ENCODE measurements at regions not wholly inside any gene's neighbourhood (a gene's known extent, or its start where the extent isn't known, plus 50 kb on each side); places are given as distances from the start of the nearest gene placed in this dataset.
"Not testable (repeated sequence)": the region's sequence is repeated elsewhere in the genome, so short reads cannot be mapped to it uniquely, and the experiment has no call there.

- Histone ChIP-seq H3K27ac (ENCODE audit: low read depth in 1 of 2, low read length in 2 of 2) (no peak overlapping the region), H3K36me3 (replicated peaks in 1 of 2; ENCODE audit: control insufficient read depth in 1 of 2, insufficient read depth in 2 of 2, low read length in 2 of 2) (no peaks in the 10 kb centered on the region)
These were observed 117.1 kb upstream of the CHD1 start for GRCh38 chr5:99045871-99046270.

GRCh38 chr5:99043257-99043656, 114.5 kb upstream of the CHD1 start:
- peak overlapping the region in 1 of 7 donors; percentile 31 for H3K27ac Mint-ChIP-seq
- H3K4me3 ChIP-seq (replicated peaks in 1 of 3; ENCODE audit: low read depth in 2 of 3, low read length in 3 of 3); H3K9me3 ChIP-seq (replicated peaks in 1 of 2; ENCODE audit: control insufficient read depth in 1 of 2, insufficient read depth in 1 of 2, low read length in 2 of 2); H3K36me3 ChIP-seq (replicated peaks in 1 of 2; ENCODE audit: control insufficient read depth in 1 of 2, insufficient read depth in 2 of 2, low read length in 2 of 2); H3K9ac ChIP-seq (ENCODE audit: insufficient read depth, low read length, poor library complexity, severe bottlenecking); H4K20me1 ChIP-seq (ENCODE audit: insufficient read depth, low read length); H3K27ac ChIP-seq (ENCODE audit: low read depth in 1 of 2, low read length in 2 of 2); intact Hi-C loops (cut with micrococcal nuclease); H3K36me3 Mint-ChIP-seq; DNase-seq; H3K9me3 Mint-ChIP-seq; H2AFZ ChIP-seq (ENCODE audit: insufficient read depth, low read depth, low read length, poor library complexity, severe bottlenecking); H3K4me1 Mint-ChIP-seq; H3K4me3 Mint-ChIP-seq; H3K27me3 ChIP-seq (ENCODE audit: control insufficient read depth in 2 of 2, insufficient read depth in 2 of 2, low read length in 2 of 2); H3K27me3 Mint-ChIP-seq (ENCODE audit: low read depth in 3 of 3); H3K4me1 ChIP-seq (ENCODE audit: control insufficient read depth in 1 of 2, insufficient read depth in 2 of 2, low read length in 2 of 2); H3K79me2 ChIP-seq (ENCODE audit: insufficient read depth, low read length); H3K4me2 ChIP-seq (replicated peaks; ENCODE audit: extremely low read depth, low read length, poor library complexity, severe bottlenecking): not testable (repeated sequence)
- WGBS (ENCODE audit: insufficient coverage), result 92% methylated on average over 2 of the region's 6 CpGs

More at GRCh38 chr5:99045871-99046270, 117.1 kb upstream of the CHD1 start:
- Mint-ChIP-seq H3K27me3 (ENCODE audit: low read depth in 3 of 3) (peaks cover 0 to 2% (median 2%) of the 10 kb centered on the region in 3 donors), H3K4me3 (no peak overlapping the region), H3K36me3 (no peaks in the 10 kb centered on the region), H3K4me1 (peaks cover 1% of the 10 kb centered on the region), H3K9me3 (peaks cover 0 to 4% (median 1%) of the 10 kb centered on the region in 7 donors), H3K27ac (no peak overlapping the region)
- Histone ChIP-seq H3K27me3 (ENCODE audit: control insufficient read depth in 2 of 2, insufficient read depth in 2 of 2, low read length in 2 of 2) (no peaks in the 10 kb centered on the region), H3K4me2 (replicated peaks; ENCODE audit: extremely low read depth, low read length, poor library complexity, severe bottlenecking) (no peak overlapping the region), H3K4me1 (ENCODE audit: control insufficient read depth in 1 of 2, insufficient read depth in 2 of 2, low read length in 2 of 2) (no peaks in the 10 kb centered on the region), H2AFZ (ENCODE audit: insufficient read depth, low read depth, low read length, poor library complexity, severe bottlenecking) (no peak overlapping the region), H3K79me2 (ENCODE audit: insufficient read depth, low read length) (no peaks in the 10 kb centered on the region), H3K4me3 (replicated peaks in 1 of 3; ENCODE audit: low read depth in 2 of 3, low read length in 3 of 3) (no peak overlapping the region), H3K9ac (ENCODE audit: insufficient read depth, low read length, poor library complexity, severe bottlenecking) (no peak overlapping the region), H4K20me1 (ENCODE audit: insufficient read depth, low read length) (no peaks in the 10 kb centered on the region), H3K9me3 (replicated peaks in 1 of 2; ENCODE audit: control insufficient read depth in 1 of 2, insufficient read depth in 1 of 2, low read length in 2 of 2) (no peaks in the 10 kb centered on the region)
- no CpG with 5 or more reads among the region's 4 CpGs for WGBS (ENCODE audit: insufficient coverage)
- no peak for TF ChIP-seq CTCF (IDR thresholded peaks at IDR 0.05)
- DNase-seq, result no peak
- intact Hi-C loops (cut with micrococcal nuclease), result no loop called here
